GM03348 (cell line): ENCODE measurements at regions not wholly inside any gene's neighbourhood (a gene's known extent, or its start where the extent isn't known, plus 50 kb on each side); places are given as distances from the start of the nearest gene placed in this dataset.

Experiments used
- DNase-seq: peaks from one replicate; pipeline ENCODE4 v3.0.0; 2012; ENCODE audit warnings: low spot score

DNA sequence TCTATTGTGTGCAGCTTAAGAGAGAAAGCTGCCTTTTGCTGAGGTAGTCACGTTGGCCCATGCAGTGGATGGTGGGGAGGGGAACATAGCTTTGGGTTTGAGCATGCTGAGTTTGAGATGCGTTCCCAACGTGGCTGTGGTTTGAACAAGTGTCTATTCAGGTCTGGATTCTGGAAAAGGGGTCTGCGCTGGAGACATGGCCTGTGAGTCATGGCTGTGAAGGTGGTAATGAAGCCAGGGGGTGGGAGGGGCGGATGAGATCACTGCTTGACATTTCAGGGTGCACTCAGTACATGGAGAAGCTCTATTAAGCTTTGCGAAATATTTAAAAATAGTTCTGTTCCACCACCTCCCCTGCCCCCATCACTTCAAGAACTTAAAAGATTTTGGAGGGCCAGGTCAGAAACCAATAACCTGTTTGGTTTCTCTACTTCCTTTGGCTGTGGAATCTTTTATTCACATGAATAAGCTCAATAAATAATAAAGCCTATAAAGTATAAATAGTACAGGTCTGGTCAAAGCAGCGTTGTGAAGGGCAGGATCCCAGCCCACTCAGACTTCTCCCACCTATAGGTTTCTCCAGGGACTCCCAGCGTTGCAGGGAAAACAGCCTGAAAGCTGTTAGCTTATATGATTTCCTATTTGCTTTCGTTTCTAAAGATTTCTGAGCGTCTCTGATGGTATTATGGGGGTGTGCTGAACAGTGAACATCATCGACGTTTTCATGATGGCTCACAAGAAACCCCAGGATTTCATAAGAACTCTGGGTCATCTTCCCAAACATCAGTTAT is 189.9 kb downstream of the NSG2 start:
- no peak for DNase-seq

DNA sequence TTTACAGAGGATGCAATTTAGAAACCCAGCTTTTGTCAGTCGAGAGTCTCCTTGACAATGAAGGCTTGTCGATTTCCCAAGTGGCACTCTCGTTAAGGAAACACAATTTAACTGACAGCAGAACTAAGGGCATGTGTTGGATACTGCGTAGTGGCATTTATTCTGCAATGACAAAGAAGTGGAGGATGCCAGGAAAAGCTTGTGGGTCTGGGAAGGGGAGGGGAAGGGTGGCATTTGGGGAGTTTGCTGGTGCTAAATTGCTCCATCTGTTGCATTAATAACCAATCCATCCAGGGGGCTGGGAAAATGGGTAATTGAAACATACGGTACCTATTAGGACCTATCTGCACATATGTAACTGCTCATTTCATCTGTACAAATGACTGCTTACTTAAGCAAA is 190.6 kb downstream of the NSG2 start:
- no peak for DNase-seq

DNA sequence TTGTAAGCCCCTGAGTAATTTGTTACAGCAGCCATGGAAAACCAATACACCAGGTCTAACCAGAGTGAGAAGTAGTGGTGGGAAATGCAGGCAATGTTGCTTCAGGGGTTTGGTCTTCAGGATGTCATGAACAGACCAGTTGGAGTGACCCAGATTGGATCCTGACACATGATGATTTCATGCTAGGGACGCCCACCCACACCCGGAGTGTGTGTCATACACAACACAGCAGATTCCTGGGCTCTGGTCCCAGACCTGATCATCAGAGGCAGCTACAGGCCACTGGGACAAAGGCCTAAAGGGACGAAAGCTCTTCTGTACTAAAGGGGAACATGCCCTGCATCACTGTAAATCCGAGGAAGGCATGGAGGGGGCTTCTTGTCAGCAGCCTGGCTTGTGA is 194.2 kb downstream of the NSG2 start:
- DNase-seq = no peak

DNA sequence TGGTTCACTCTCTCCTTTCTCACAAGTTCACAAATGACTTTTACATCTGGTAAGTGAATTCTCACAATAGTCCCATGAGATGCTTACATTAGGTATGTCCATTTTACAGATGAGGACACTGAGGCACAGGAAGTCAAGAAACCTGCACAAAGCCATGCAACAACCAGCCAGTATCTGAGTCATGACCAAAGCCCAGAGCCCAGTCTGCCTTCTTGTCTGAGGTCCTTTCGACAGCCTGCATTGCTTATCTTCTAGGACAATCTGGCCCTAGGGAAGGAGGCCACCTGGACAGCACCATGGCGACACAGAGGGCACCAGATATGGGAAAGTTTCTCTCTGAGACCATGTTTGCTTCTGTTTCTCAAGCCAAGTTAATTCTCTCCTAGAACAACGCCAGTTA is 197.1 kb downstream of the NSG2 start:
- DNase-seq = no peak

DNA sequence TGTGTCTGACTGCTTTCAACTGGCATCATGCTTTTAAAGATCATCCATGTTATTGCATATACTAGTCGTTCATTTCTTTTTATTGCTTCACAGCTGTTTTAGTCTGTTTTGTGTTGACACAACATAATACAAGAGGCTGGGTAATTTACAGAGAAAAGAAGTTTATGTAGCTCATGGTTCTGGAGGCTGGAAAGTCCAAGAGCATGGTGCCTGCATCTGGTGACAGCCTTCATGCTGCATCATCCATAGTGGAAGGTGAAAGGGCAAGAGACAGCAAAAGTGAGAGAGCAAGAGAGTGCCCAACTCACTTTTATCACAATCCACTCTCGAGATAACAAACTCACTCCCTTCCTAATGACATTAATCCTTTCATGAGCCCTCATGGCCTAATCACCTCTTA is 198.4 kb downstream of the NSG2 start:
- no peak for DNase-seq

DNA sequence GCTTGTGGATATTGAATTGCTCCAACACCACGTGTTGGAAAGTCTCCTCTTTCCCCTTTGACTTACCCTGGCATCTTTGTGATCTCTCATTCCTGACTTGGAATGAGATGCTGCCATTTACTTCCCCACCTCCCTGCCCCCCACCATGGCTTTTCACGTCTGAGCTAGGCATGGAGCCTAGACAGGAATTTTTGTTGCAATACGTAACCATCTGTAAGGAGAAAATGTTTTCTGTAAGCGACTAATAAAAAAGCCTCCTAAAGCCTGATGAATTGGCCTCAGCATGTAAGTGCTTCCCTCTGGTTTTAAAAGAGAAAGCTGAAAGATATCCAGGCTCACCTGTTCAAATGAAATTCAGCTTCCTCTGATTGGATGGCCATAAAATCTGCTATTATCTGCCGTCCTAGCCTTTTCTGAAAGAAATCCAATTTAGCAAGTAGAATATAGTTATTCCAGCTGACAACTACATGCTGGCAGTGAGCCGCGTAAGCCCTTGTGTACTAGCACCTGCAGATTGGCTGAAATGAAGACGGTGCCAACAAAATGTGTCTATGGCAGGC is 200.1 kb downstream of the NSG2 start:
- DNase-seq = no peak

DNA sequence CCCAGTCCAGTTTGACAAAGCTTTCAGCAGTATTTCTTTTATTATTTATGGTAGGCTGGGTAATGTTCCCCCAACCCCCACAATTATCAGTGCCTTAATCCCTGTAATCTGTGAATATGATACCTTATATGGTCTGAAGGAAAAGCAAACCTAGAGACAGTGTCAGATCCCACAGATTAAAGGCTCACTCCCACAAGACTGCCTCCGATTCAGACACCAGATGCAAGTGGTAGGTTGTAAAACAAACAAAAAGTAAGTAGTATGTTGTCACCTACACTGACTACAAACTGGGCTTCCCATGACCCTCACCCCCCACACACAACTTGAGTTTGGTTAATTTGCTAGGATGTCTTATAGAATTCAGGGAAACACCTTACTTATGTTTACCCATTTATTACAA is 201.2 kb downstream of the NSG2 start:
- no peak for DNase-seq

DNA sequence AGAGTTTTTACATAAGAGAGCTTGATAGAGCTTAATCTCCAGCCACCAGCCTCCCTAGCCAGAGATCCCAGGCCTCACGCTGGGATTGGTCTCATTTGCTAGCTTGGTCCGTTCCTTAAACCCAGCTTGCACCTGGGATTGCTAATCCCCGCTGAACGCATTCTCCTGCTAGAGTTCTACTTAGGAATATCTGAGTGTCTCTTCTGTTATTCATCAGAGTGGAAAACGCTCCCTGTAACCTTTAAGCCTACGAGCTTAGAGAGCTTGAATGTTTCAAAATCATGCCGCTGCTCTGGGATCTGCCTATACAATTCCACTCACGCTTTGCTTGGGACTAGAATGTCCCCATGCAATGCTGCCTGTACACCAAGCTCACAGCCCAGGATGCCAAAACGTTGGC is 201.8 kb downstream of the NSG2 start:
- DNase-seq = no peak

DNA sequence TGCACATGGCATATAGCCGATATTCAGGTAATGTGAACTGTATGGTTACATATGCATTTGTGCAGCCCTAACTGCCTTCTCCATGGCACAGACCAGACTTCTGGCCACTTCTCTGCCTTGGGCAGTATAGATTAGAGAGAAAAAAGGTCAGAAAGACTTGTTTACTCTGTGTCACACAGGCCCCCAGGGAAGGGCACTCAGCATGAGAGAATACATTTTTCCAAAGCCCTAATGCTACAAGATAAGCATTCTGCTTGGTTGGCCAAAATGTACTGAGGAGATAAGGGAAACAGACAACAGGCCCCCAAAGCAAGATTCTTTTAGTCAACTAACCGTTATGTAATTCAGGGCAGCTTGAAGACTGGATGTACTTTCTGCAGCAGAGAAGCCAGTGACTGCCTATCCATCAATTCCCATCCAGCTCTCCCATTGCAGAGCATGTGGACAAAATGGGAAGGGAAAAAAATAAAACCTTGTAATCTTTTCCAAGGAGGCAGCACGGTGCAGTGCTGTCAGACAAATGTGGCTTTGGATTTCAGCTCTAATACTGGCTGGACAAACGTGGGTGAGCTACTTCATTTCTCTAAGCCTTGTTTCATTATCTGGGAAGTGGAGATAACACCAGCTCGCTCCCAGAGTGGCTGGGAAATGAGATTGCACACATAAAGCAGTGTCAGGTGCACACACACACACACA is 205.9 kb downstream of the NSG2 start:
- DNase-seq = no peak

DNA sequence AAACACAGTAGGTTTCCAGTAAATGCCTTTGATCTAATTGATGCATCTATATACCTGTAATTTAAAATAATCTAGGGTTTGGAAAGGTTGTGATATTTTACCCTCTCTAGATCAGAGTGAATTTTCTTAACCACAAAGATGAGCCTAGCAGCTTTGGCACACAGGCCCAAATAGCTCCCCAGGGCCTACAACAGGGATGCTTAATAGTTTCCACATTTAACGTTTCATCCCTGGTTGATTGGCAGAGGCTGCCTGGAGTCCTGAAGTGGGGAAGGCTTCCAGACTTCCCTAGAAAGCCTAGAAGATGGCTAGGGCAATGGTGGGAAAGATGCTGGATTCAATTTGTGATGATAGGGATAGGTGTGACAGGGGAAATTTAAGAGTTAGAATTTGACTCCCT is 206.6 kb downstream of the NSG2 start:
- no peak for DNase-seq

DNA sequence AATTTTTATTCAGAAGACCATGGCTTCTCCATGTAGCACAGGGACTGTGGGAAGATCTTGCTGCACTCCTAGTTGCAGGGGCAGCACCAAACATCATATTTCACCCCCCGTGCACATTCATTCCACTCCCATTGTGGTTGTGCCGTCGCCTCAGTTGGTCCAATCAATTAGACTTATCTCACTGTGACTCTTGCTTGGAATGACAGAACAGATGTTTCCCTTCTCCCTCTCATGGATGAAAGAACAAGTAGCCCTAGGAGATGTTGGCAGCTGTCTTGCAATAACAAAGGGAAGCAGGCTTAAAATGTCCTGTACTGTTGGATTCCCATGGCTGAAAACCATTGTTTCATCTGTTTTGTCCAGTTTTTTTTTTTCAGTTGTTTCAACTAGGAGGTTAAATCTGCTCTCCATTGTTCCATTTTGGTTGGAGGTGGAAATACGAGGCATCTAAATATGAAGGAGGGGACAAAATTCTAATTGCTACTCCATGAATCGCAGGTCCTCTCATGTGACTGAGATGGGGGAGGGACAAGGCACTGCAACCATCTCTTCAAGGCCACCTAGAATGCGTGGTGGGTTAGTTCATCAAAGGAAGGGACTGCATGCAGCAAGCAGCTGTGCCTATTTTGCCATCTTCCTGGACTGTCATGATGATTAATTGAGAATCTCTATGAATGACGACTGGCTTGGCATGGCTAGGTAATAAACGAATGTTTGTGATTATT is 214.4 kb downstream of the NSG2 start:
- DNase-seq = no peak

DNA sequence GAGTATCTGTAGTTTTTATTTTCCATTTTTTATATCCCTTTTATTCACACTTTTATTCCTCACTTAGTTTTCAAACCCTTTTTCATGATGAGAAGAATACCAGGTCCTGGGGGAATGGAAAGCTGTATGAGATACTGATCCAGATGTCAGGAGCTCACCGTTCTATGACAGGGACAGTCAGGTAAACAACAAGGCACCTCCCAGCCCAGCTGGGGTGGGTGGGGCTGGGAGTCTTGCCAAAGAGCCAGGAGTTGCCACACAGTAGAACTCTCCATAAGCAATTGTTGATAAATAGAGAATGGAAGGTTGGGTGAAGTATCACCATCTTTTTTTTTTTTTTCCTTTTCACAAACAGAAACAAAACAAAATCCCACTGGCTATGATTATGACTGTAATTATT is 225.8 kb downstream of the NSG2 start:
- DNase-seq = no peak

DNA sequence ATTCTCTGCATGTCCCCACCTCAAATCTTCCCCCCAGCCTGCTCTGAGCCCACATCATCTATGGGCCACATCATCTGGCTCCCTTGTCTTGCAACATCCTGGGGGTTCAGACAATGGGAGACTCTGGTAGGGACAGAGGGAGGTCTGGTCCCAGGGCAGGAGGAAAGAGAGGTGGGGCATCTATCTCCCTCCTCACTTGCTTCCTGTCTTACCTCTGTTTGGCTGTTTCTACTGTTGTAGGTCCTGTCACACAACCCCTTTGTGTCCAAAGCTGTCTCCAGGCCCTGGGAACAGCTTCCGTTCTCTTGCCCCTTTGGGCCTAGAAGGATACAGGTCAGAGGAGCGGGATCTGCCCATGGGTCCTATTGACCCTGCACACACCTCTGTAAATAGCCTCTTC is 227.2 kb downstream of the NSG2 start:
- DNase-seq = no peak

DNA sequence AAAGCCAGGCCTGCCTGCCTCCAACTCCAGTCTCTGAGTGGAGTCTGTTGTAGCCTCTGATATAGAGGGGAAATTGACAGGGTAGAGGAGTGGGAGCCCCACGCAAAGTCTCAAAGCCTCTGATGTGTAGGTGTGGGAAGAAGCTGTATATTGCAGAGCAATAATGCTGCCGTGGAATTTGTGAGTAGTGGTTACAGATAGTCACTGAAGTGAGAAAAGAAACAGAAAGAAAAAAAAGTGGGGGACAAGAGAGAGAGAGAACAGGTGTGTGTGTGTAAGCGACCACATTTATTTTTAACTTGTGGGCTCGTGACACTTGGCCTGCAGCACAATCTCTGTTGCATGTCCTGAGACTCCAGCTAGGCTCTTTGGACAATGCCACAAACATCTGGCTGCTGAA is 227.8 kb downstream of the NSG2 start:
- no peak for DNase-seq

DNA sequence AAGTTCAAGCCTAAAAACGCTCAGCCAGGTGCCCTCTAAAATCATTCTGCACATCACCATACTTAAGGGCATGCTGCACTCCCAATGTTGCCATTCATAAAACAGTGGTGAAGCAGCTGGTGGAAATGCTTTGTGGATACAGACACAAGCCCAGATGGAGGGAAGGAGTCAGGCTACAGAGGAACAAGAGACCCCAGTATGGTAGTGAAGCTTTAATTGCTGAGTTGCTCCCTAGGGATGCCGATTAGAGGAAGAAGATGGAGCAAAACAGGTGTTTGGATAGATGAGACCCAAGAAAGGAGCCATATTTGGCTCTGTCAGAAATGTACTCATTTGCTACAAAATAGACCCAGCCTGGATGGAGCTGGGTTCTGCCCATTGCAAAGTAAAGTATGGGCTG is 230.5 kb downstream of the NSG2 start:
- DNase-seq = no peak

DNA sequence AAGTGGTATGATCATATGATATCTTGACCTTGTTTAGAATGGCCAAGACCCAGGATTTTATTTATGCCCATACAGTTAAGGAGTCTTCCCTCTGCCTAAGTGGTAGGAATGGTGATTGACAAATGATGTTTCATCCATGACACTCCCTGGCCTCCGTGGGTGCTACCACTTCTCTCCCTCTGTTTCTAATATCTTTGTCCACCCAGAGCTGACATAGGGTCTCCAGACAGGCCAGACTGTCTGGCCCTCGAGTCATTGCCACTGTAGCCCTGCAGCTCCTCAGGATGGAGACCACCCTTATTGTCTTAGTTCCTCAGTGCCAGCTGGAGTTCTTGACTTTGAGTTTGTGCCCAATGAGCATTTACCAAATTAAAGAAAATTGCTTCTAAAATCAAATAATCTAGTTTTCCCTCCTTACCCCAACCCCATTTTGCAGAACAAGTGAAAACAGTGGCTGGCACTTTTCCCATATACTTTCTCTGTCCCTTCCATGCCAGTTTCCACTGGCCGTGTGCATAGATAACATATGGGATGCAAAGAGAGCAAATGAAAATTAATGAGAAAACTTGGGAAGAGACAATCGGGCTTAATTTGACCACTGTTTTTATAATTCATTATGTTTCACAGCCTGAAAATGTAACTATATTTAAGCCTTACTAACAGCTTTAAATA is 235.7 kb downstream of the NSG2 start:
- DNase-seq = no peak

DNA sequence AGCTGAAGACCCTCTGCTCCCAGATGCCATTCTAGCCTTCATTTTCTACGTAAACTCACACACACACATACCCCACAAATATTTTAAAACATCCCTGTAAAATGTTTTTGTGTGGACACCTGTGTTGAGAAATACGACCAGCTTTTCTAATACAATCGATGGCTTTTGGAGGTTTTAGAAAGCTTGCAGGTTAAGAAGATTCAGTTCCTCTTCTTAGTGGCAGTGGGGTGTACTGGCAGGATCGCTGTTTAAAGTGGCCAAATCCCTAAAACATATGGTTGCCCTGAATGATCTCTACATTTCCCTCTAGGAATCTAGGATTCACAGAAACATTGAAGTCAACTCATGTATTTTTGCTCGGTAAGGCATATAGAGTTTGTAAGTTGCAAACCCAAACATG is 236.3 kb downstream of the NSG2 start:
- no peak for DNase-seq

DNA sequence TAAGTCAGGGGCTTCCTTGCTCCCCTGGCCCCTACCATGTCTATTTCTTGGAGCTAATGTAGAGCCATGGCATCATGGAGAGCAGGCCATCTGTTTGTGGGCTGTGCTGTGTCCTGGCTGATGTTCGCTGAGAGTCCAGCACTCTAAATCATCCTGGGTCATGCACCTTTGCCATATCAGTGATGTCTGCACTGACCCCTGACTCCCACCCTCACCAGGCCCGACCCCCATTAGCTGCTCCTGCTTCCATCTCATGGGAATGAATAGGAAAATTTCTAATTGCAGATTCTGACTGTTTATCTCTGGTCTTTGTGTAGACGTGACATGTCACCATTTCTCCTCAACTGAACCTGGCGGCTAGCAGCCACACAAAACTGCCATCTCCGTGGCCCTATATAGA is 236.9 kb downstream of the NSG2 start:
- no peak for DNase-seq

DNA sequence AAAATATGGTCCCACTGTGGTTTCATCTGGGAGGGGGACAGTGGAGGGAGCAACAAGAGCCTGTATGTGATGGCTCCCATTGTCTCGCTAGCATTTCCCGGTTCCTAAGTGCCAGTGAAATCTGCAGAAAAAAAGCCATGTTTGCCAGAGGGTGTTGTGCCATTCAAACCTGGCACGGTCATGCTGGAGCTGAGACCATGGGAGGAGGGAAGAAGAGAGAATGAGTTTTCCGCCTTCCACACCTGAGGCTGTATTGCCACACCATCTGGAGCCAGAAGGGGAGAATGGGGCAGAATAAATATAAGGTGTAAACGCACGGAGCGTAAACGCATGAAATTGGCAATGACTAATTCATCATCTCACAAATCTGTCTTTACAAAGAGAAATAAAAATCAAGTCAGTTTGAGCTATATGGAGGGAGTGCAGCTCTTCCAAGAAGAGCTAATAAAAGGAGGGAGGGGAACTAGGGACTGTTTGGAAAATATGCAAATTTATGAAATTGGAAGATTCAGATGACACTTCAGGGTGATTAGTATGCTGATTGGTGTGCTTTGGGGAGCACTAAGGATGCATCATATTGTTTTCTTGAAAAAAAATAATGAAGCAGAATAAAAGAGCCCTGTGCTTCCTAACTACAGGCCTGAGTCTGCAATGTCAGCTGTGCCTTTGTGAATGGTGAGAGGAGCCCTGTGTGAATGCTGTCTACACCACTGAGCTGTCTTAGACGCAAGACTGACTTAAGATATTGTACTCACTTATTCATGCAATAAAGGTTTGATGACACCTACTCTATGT is 237.9 kb downstream of the NSG2 start:
- DNase-seq = no peak

DNA sequence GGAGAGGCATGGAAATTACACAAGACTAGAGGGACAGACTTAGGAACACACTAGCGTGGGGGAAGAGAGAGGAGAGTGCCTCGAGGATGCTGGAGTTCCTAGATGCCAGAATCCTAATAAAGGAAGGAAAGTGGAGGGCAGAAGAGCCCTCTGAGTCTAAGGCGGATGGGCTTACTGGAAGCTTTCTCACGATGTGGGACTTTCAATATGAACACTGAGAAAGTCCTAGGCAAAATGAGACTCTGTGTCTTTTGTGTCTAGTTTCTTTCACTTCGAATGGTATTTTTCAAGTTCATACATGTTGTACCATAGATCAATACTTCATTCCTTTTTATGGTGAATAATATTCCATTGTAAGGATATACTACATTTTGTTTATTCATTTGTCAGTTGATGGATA is 239.4 kb downstream of the NSG2 start:
- no peak for DNase-seq

DNA sequence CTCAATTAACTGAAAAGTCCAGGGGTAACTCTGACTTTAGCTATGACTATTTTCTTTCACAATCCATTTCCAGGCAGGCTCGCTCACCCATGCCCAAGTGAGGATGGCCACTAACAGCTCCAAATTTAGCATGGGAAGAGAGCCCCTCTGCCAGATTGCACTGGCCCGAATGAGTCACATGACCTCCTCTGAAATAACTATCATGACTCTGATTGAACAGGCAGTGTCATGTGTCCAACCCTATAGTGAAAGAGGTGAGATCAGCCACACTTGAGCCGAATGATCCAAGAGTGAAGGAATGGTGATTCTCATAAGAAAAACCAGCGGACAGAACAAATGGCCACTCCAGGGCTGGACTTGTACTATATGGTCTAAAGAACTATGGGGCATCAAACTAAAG is 242.3 kb downstream of the NSG2 start:
- DNase-seq = no peak

DNA sequence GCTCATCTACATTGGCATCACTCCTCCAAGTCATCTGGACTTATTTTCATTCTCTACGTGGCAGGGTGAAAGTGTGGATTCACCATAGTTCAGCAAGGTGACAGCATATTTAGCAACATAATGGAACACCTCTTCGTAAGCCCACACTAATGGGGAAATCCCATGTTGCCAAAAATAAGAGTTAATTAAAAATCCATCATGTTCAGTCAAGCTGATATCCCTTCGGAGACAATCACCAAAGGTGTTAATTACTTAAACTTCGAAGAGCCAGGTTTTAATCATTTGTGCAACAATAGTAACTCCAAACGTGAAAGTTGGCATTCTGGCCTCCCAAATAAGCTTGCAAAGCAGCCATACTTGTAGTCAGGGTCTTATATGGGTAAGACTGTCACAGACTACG is 242.9 kb downstream of the NSG2 start:
- no peak for DNase-seq
